Pancreas (tissue), 10 donors: ENCODE measurements at regions not wholly inside any gene's neighbourhood (a gene's known extent, or its start where the extent isn't known, plus 50 kb on each side); places are given as distances from the start of the nearest gene placed in this dataset.
A peak's percentile ranks its signal among the peaks of the same experiment; 100 is the strongest.

Experiments used
- ATAC-seq, 4 donors: fragments of 200-7000 bp; cut with Tn5 transposase; one replicate each; pipeline versions ENCODE4 v1.8.0 to v1.9.1; 2020; ENCODE audit warnings: mild to moderate bottlenecking in 4 of 4, moderate library complexity in 4 of 4
- DNase-seq, 6 donors: peaks; one replicate each; pipeline ENCODE4 v3.0.0-alpha.2; 2020
- FAIRE-seq: peaks from 2 replicates; lab custom pipeline; 2012; peaks lifted over from hg19 to GRCh38; lab: Jason Lieb, UNC
- H3K27ac ChIP-seq, 4 donors: fragments of 200-600 bp; sonication (generic); 1 replicate in 3 of 4; 2 replicates in 1 of 4; pipeline versions ENCODE4 v1.5.0 to v1.8.0; 2020
- H3K27me3 ChIP-seq, 4 donors: fragments of 200-600 bp; one replicate each; pipeline ENCODE4 v1.8.0; 2021
- H3K36me3 ChIP-seq, 3 donors: fragments of 200-600 bp; sonication (generic) in 1 of 3; one replicate each; pipeline versions ENCODE4 v1.5.0 to v1.8.0; 2020 to 2021
- H3K4me1 ChIP-seq, 3 donors: fragments of 200-600 bp; one replicate each; pipeline ENCODE4 v1.8.0; 2021
- H3K4me3 ChIP-seq, 4 donors: fragments of 200-600 bp; sonication (generic) in 2 of 4; one replicate each; pipeline versions ENCODE4 v1.5.0 to v1.8.0; 2020 to 2021
- H3K9me3 ChIP-seq, 4 donors: fragments of 200-600 bp; one replicate each; pipeline ENCODE4 v1.8.0; 2021
- WGBS, 2 donors: extraction: QIAGEN DNeasy Blood & Tissue Kit; methylation state at CpG; one replicate each; pipeline ENCODE4 v1.1.7; 2013; 5-methylcytosine and 5-hydroxymethylcytosine counted together
- intact Hi-C, 3 donors: fragments of 100-400 bp; cut with DNase I; formaldehyde crosslinking; loops; one replicate each; pipeline versions ENCODE4 v1.11.1 to v1.14.2; 2022
- TF ChIP-seq, protein P1 (sequence below), 4 donors: fragments of 200-600 bp; sonication (generic) in 3 of 4; IDR thresholded peaks; one replicate each; pipeline versions ENCODE4 v1.5.0 to v1.8.0; 2021; ENCODE audit warnings: antibody characterized with exemption in 4 of 4
- donor health status: healthy with polysubstance abuse.
- donor health status: DM: no; HTN: no; CAD: no; lungs with moderate emphysema.
- donor health status: DM: no; HTN: no; CAD: no.
- donor health status: control.
- donor health status: control.
- donor health status: Bipolar disorder and iron deficiency.
- donor health status: DM: yes; HTN: yes; CAD: no.
- donor health status: DM: no; HTN: no; CAD: no.
- donor health status: DM: no; HTN: no; CAD: no.
- donor health status: DM: yes; HTN: yes; CAD: no.

DNA sequence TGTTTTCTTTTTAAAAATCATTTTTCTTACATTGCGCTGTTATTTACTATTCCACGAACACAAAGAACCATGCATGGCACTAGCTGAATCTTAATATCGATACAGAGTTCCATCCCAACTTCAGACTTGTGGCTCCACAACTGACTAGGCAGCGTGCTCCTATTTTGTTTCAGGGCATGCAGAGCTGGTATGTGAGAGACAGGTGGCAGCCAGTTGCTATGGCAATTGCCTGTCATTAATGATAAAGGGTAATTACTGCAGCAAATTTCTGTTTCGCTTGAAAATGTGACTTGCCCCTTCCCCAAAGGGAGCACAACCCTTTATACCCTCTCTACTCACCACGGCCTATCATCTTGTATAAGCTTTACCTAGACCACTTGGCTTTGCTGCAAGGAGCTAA lies 113.1 kb upstream of the G2E3 start:
- no peak for FAIRE-seq
- DNase-seq: no peak

DNA sequence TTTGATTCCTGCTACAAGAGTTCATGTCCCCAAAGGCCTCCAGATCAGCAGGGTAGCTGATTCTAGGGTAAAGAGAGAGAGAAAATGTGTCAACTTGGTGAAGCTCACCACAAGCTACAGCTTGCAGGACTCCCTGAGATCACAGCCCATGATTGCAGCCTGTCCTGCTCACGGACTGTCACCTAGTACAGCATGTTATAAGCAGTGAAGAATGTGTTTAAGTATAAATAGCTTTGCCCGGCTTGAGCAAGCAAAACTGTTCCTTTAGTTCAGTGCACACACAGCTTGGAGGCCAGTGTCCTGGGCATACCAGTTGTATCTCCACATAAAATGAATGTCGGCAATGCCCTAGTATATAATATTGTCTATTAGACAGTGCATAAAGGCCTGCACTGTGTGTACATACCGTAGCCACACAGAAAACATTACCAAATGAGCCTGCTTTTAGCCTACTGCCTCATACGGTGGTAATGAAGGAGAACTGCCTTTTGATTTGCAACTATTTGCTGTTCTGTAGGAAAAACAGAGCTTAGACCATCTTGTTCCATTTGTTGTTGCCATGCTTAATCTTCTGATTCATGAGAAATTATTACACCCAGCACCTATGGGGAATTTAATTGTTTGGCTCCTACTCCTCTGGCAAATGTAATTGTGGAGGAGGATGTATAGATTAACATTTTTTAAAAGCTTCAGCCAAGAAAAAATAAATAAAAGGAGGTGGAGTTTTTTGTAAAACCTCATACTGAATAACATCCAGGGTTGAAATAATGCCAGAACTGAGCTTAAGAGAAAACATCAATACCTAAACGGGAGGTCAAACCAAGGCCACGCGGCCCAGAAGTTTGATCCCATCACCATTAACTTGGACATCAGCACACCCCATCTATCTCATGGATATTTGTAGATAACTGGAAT lies 108.1 kb upstream of the G2E3 start:
- TF ChIP-seq, protein P1, sequence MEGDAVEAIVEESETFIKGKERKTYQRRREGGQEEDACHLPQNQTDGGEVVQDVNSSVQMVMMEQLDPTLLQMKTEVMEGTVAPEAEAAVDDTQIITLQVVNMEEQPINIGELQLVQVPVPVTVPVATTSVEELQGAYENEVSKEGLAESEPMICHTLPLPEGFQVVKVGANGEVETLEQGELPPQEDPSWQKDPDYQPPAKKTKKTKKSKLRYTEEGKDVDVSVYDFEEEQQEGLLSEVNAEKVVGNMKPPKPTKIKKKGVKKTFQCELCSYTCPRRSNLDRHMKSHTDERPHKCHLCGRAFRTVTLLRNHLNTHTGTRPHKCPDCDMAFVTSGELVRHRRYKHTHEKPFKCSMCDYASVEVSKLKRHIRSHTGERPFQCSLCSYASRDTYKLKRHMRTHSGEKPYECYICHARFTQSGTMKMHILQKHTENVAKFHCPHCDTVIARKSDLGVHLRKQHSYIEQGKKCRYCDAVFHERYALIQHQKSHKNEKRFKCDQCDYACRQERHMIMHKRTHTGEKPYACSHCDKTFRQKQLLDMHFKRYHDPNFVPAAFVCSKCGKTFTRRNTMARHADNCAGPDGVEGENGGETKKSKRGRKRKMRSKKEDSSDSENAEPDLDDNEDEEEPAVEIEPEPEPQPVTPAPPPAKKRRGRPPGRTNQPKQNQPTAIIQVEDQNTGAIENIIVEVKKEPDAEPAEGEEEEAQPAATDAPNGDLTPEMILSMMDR (IDR thresholded peaks at IDR 0.05): no peak
- H3K9me3 ChIP-seq: no peaks in the 10 kb centered on the region
- H3K4me3 ChIP-seq: no peak overlapping the region
- H3K4me1 ChIP-seq: no peaks in the 10 kb centered on the region
- 44 to 52% methylated on average over 8 of the region's 8 CpGs for WGBS, 2 donors
- intact Hi-C loops: no loop called here
- peak in 1 of 4 donors; percentile 25 for ATAC-seq
- FAIRE-seq: no peak
- no peak for DNase-seq
- H3K27me3 ChIP-seq: no peaks in the 10 kb centered on the region
- no peak overlapping the region for H3K27ac ChIP-seq
- no peaks in the 10 kb centered on the region for H3K36me3 ChIP-seq

More for the DNA sequence above, 113.1 kb upstream of the G2E3 start:
- no peak for ATAC-seq
- Histone ChIP-seq H3K4me1 (no peaks in the 10 kb centered on the region), H3K36me3 (no peaks in the 10 kb centered on the region), H3K9me3 (no peaks in the 10 kb centered on the region), H3K4me3 (no peak overlapping the region), H3K27me3 (no peaks in the 10 kb centered on the region), H3K27ac (no peak overlapping the region)
- WGBS, 2 donors: 90 to 92% methylated on average over 6 of the region's 6 CpGs
- intact Hi-C loops: loop anchor here in 1 of 3 donors (5.0 kb wide), 1 partner anchor 69 kb away; no protein-coding TSS in a partner anchor
- TF ChIP-seq, protein P1 (IDR thresholded peaks at IDR 0.05): no peak

GRCh38 chr14:30456296-30456695 lies 102.7 kb upstream of the G2E3 start:
- TF ChIP-seq, protein P1 (IDR thresholded peaks at IDR 0.05): no peak
- Histone ChIP-seq H3K36me3 (no peaks in the 10 kb centered on the region), H3K4me3 (no peak overlapping the region), H3K27ac (no peak overlapping the region), H3K27me3 (no peaks in the 10 kb centered on the region), H3K4me1 (no peaks in the 10 kb centered on the region), H3K9me3 (no peaks in the 10 kb centered on the region)
- FAIRE-seq (peak; percentile 63), DNase-seq (no peak), ATAC-seq (no peak)
- WGBS, 2 donors: 80 to 83% methylated on average over 2 of the region's 2 CpGs
- intact Hi-C loops: no loop called here

DNA sequence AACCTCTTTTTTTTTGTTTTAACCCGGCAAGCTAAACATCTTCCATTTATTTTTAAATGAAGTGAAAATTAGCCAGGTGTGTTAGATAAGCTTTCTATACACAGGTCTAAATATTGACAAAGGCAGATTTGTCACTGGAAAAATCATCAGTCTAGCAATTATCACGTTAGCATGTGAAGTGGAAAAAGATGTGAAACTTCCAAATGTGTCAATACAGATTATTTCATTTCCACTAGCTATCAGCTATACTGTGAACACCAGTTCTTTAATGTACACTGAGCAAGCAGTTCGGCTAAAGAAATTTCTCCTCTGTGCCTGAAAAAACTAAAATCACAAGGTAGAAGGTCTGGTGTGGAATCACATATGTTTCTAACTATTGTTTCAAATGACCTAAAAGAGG lies 96.6 kb upstream of the G2E3 start:
- Histone ChIP-seq H3K27ac (no peak overlapping the region), H3K9me3 (no peaks in the 10 kb centered on the region), H3K4me1 (peaks cover 0 to 8% (median 0%) of the 10 kb centered on the region in 3 donors), H3K27me3 (no peaks in the 10 kb centered on the region), H3K4me3 (no peak overlapping the region), H3K36me3 (no peaks in the 10 kb centered on the region)
- DNase-seq: no peak
- FAIRE-seq: no peak
- WGBS, 2 donors: 22 to 26% methylated on average over 3 of the region's 3 CpGs
- intact Hi-C loops: no loop called here
- TF ChIP-seq, protein P1 (IDR thresholded peaks at IDR 0.05): no peak
- ATAC-seq: peak in 3 of 4 donors; percentile 51 to 64 (median 61)

- TF ChIP-seq, protein P1 (IDR thresholded peaks at IDR 0.05): no peak
- no peaks in the 10 kb centered on the region for H3K9me3 ChIP-seq
- 89 to 92% methylated on average over 1 of the region's 1 CpG for WGBS, 2 donors
- H3K4me1 ChIP-seq: peaks cover 0 to 8% (median 0%) of the 10 kb centered on the region in 3 donors
- H3K27ac ChIP-seq: no peak overlapping the region
- ATAC-seq (no peak), FAIRE-seq (no peak), DNase-seq (no peak)
- no peaks in the 10 kb centered on the region for H3K36me3 ChIP-seq
- intact Hi-C loops: no loop called here
- no peaks in the 10 kb centered on the region for H3K27me3 ChIP-seq
- H3K4me3 ChIP-seq: no peak overlapping the region
Measured at GRCh38 chr14:30464481-30464880, 94.5 kb upstream of the G2E3 start.
